ENCODE measurements at regions not wholly inside any gene's neighbourhood (a gene's known extent, or its start where the extent isn't known, plus 50 kb on each side); places are given as distances from the start of the nearest gene placed in this dataset.

DNA sequence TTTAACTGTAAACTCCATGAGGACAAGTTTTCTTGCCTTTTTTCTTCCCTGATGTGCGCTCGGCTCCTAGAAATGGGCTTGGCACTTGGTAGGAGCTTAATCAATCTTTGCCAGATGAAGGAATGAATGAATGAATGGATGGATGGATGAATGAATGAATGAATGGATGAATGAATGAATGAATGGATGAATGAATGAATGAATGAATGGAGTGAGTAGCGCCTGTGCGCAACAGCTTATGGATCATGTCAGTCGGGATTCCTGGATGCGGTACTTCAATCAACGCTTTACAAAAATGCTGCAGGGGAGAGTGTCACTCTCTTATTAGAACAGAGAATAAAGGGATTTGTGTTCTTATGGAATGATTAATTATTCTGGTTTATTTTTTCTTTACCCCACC is 267.3 kb downstream of the TFAP2C start:
- no peak overlapping the region for H3K4me3 ChIP-seq (ENCODE audit: low read length)
- no peak for TF ChIP-seq CTCF (conservative IDR thresholded peaks at IDR 0.05)
- H3K27me3 ChIP-seq (ENCODE audit: control insufficient read depth, insufficient read depth, low read length, poor library complexity, severe bottlenecking) = no peaks in the 10 kb centered on the region
- no peak overlapping the region for H3K9ac ChIP-seq (ENCODE audit: extremely low read depth, low read length, poor library complexity, severe bottlenecking)
- 83 to 84% methylated on average over 7 of the region's 7 CpGs for WGBS, 2 experiments (ENCODE audit: insufficient coverage in 1 of 2, insufficient read length in 1 of 2)
- H3K27ac Mint-ChIP-seq = no peak overlapping the region
- H3K4me1 Mint-ChIP-seq = peaks cover 8% of the 10 kb centered on the region
- H3K4me3 Mint-ChIP-seq = no peak overlapping the region
- no peaks in the 10 kb centered on the region for H3K4me1 ChIP-seq (ENCODE audit: control insufficient read depth, insufficient read depth, low read length)
- peaks cover 9% of the 10 kb centered on the region for H3K9me3 Mint-ChIP-seq
- H3K36me3 ChIP-seq (ENCODE audit: control insufficient read depth, insufficient read depth, low read length) = no peaks in the 10 kb centered on the region
- peaks cover 3% of the 10 kb centered on the region for H3K27me3 Mint-ChIP-seq (ENCODE audit: insufficient read depth)
- no peak overlapping the region for H3K27ac ChIP-seq (ENCODE audit: low read depth, low read length)
- DNase-seq = no peak
- H3K36me3 Mint-ChIP-seq (ENCODE audit: low read depth) = no peaks in the 10 kb centered on the region
- H3K9me3 ChIP-seq (ENCODE audit: control insufficient read depth, low read length) = peaks cover 4% of the 10 kb centered on the region

GRCh38 chr20:56897318-56897957 is 268.3 kb downstream of the TFAP2C start:
- H3K4me1 ChIP-seq (ENCODE audit: control insufficient read depth, insufficient read depth, low read length) = no peaks in the 10 kb centered on the region
- H3K4me3 ChIP-seq (ENCODE audit: low read length) = no peak overlapping the region
- TF ChIP-seq CTCF (conservative IDR thresholded peaks at IDR 0.05) = no peak
- H3K4me1 Mint-ChIP-seq = peaks cover 8% of the 10 kb centered on the region
- H3K9ac ChIP-seq (ENCODE audit: extremely low read depth, low read length, poor library complexity, severe bottlenecking) = no peak overlapping the region
- 44 to 51% methylated on average over 6 to 7 of the region's 7 CpGs for WGBS, 2 experiments (ENCODE audit: insufficient coverage in 1 of 2, insufficient read length in 1 of 2)
- no peaks in the 10 kb centered on the region for H3K27me3 ChIP-seq (ENCODE audit: control insufficient read depth, insufficient read depth, low read length, poor library complexity, severe bottlenecking)
- H3K36me3 ChIP-seq (ENCODE audit: control insufficient read depth, insufficient read depth, low read length) = no peaks in the 10 kb centered on the region
- peaks cover 7% of the 10 kb centered on the region for H3K9me3 ChIP-seq (ENCODE audit: control insufficient read depth, low read length)
- H3K4me3 Mint-ChIP-seq = no peak overlapping the region
- H3K27me3 Mint-ChIP-seq (ENCODE audit: insufficient read depth) = peaks cover 3% of the 10 kb centered on the region
- H3K27ac Mint-ChIP-seq = no peak overlapping the region
- no peaks in the 10 kb centered on the region for H3K36me3 Mint-ChIP-seq (ENCODE audit: low read depth)
- H3K9me3 Mint-ChIP-seq = peaks cover 10% of the 10 kb centered on the region
- H3K27ac ChIP-seq (ENCODE audit: low read depth, low read length) = no peak overlapping the region
- DNase-seq = peak; percentile 61

GRCh38 chr20:56897958-56898349 is 268.8 kb downstream of the TFAP2C start:
- Mint-ChIP-seq H3K9me3 (peaks cover 10% of the 10 kb centered on the region), H3K4me3 (no peak overlapping the region), H3K4me1 (peaks cover 8% of the 10 kb centered on the region), H3K27me3 (ENCODE audit: insufficient read depth) (peaks cover 3% of the 10 kb centered on the region), H3K36me3 (ENCODE audit: low read depth) (no peaks in the 10 kb centered on the region), H3K27ac (no peak overlapping the region)
- no peaks in the 10 kb centered on the region for H3K4me1 ChIP-seq (ENCODE audit: control insufficient read depth, insufficient read depth, low read length)
- no peaks in the 10 kb centered on the region for H3K27me3 ChIP-seq (ENCODE audit: control insufficient read depth, insufficient read depth, low read length, poor library complexity, severe bottlenecking)
- no peaks in the 10 kb centered on the region for H3K36me3 ChIP-seq (ENCODE audit: control insufficient read depth, insufficient read depth, low read length)
- H3K9me3 ChIP-seq (ENCODE audit: control insufficient read depth, low read length) = peaks cover 7% of the 10 kb centered on the region
- no peak overlapping the region for H3K4me3 ChIP-seq (ENCODE audit: low read length)
- DNase-seq = no peak
- 87 to 100% methylated on average over 2 to 3 of the region's 3 CpGs for WGBS, 2 experiments (ENCODE audit: insufficient coverage in 1 of 2, insufficient read length in 1 of 2)
- TF ChIP-seq CTCF (conservative IDR thresholded peaks at IDR 0.05) = no peak
- H3K27ac ChIP-seq (ENCODE audit: low read depth, low read length) = no peak overlapping the region
- no peak overlapping the region for H3K9ac ChIP-seq (ENCODE audit: extremely low read depth, low read length, poor library complexity, severe bottlenecking)

All from endodermal cell (in vitro differentiated cells).